HL-60 (cell line): ENCODE measurements at regions not wholly inside any gene's neighbourhood (a gene's known extent, or its start where the extent isn't known, plus 50 kb on each side); places are given as distances from the start of the nearest gene placed in this dataset.

Source experiments
- POLR2AphosphoS5 ChIP-seq: IDR thresholded peaks from 2 replicates; pipeline ENCODE4 v1.6.1; 2012; ENCODE audit warnings: low read depth
- SPI1 ChIP-seq: IDR thresholded peaks from 2 replicates; pipeline ENCODE4 v1.6.1; 2012; ENCODE audit warnings: low read depth, mild to moderate bottlenecking, borderline replicate concordance
- TF ChIP-seq, protein P1 (sequence below): IDR thresholded peaks from one replicate; pipeline ENCODE4 v1.5.1; 2011; ENCODE audit warnings: low read length, control low read depth, inconsistent platforms; ENCODE audit not compliant: insufficient read depth

DNA sequence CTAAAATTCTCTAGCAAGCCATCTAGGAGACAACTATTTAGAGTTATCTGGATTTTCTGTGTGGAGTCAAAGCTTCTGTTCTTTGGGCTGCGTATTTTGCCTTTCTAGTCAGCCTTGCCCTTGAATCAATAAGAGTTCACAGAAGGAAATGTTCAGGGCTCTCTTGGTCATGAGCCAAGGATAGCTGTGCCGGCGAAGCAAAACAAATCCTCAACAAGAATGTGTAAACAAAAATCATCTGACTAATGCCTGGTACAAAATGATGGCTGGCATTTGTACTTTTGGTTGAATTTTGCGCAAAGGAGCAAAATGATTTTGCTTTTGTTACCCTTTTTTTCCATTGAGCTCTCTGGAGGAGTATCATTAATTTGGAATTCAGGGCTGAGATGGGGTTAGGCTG lies 171.1 kb downstream of the DACT1 start:
- TF ChIP-seq, protein P1, sequence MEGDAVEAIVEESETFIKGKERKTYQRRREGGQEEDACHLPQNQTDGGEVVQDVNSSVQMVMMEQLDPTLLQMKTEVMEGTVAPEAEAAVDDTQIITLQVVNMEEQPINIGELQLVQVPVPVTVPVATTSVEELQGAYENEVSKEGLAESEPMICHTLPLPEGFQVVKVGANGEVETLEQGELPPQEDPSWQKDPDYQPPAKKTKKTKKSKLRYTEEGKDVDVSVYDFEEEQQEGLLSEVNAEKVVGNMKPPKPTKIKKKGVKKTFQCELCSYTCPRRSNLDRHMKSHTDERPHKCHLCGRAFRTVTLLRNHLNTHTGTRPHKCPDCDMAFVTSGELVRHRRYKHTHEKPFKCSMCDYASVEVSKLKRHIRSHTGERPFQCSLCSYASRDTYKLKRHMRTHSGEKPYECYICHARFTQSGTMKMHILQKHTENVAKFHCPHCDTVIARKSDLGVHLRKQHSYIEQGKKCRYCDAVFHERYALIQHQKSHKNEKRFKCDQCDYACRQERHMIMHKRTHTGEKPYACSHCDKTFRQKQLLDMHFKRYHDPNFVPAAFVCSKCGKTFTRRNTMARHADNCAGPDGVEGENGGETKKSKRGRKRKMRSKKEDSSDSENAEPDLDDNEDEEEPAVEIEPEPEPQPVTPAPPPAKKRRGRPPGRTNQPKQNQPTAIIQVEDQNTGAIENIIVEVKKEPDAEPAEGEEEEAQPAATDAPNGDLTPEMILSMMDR: no peak
- TF ChIP-seq SPI1: no peak
- TF ChIP-seq POLR2AphosphoS5: no peak
